HG03159 (cell line): ENCODE measurements at regions not wholly inside any gene's neighbourhood (a gene's known extent, or its start where the extent isn't known, plus 50 kb on each side); places are given as distances from the start of the nearest gene placed in this dataset.
A peak's percentile ranks its signal among the peaks of the same experiment; 100 is the strongest.
"Not testable (repeated sequence)": the region's sequence is repeated elsewhere in the genome, so short reads cannot be mapped to it uniquely, and the experiment has no call there.

Source experiments
- ATAC-seq: cut with Tn5 transposase; IDR thresholded peaks from one replicate; pipeline ENCODE4 v1.9.1; 2021; ENCODE audit warnings: mild to moderate bottlenecking, moderate library complexity; ENCODE audit not compliant: unreplicated experiment

DNA sequence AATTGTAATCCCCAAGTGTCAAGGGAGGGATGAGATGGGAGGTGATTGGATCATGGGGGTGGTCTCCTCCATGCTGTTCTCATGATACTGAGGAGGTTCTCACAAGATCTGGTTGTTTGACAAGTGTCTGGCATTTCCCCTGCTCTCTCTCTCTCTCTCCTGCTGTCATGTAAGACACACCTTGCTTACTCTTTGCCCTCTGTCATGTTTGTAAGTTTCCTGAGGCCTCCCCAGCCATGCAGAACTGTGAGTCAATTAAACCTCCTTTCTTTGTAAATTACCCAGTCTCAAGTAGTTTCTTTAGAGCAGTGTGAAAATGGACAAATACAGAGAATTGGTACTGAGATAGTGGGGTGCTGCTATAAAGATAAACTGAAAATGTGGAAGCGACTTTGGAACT is 207.9 kb downstream of the HINT1 start:
- ATAC-seq = no peak

DNA sequence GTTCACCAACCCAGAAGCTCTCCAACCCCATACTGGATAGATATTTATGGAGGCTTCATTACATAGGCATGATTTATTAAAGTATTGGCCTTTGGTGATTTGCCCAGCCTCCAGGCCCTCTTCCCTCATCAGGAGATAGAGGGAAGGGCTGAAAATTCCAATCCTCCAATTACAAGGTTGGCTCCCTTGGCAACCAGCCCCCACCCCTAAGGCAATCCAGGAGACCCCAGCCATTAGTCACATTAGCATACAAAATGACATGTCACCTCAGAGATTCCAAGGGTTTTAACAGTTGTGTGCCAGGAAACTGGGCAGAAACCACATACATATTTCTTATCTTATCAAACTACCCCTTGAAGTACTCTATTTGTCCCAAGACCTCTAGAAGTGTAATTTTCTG is 210.0 kb downstream of the HINT1 start:
- no peak for ATAC-seq

DNA sequence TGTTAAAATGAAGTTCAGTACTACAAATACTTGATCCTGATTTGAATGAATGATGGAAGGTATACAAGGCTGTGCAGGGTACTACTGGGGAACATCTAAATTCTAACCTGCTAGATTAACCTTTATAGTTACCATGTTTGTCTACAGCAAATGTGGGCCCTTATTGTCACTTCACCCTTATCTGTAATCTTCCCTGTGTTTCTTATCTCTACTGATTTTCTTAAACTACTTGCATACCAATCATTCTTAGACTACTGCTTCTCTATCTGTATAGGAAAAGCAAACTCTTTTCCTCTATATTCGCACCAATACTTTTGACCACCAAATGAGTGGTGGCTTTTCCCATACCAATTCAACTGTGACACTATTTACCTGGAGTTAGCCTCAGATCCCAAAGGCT is 210.7 kb downstream of the HINT1 start:
- ATAC-seq = no peak

DNA sequence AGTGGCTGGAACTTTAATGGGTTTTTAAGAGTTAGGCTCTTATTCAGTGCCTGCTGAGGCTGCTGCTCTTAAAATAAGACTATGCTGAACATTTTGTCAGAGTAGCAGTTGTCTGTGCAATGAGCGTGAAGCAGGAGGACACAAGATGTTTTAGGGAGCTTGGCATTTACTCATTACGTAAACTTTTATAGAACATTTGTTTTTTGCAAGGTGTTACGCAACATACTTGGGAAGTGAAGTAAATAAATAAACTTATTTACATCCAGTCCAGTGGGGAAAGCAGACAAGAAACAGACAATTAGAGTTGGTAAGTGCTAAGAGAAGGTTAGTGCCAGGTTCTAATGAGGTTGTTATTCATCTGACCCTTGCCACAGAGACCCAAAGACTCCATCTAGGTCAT is 226.0 kb downstream of the HINT1 start:
- ATAC-seq = no peak

DNA sequence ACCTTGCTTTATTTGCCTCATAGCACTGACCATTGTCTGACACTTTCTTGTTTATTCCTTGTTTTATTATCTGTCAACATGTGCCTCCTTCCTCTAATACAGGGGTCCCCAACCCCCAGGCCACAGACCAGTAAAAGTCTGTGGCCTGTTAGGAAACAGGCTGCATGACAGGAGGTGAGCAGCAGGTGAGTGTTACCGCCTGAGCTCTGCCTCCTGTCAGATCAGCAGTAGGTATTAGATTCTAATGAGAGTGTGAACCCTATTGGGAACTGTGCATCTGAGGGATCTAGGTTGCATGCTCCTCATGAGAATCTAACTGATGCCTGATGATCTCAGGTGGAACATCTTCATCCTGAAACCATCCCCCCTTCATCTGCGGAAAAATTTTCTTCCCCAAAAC is 228.0 kb downstream of the HINT1 start:
- ATAC-seq = no peak

DNA sequence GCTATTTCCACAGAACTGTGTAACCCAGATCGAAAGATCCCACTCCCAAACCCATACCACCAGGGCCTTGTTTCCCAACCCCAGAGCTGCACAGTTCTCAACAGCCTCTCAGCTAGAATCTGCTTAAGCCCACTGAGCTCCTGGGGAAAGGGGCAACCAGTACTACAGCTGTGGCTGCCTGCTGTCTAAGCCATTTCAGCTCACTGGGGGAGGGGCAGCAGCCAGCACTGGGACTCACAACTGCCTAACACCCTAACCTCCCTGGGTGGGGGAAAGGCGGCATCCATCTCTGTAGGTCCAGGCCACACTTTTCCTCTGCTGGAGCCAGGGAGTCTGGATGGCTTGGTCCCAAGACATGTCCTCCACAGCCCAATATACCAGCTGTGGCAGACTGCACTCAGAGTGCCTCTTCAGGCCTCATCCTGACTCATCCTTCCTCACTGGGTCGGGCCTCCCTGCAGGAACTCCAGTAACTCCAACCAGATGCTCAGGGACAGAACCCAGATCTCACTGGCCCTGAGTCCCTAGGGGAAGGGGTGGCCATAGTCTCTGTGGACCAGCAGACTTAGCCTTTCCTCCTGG is 241.4 kb downstream of the HINT1 start:
- ATAC-seq = no peak

DNA sequence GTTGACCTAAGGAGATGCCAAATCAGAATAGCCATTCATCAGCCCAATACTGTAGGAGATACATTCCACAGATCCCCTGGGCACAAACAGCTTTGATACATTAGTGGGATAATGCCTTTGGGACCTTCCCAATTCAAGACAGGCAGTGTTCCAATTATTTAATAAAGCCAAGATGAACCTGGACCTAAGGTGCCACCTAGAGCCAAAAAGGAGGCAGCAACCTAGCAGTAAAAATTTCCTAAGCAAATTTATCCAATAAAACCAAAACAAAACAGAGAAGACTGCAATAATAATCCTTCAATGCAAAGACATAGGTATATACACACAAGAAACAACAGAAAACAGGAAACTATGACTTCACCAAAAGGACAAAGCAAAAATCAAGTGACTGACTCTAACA is 253.0 kb downstream of the HINT1 start:
- ATAC-seq = no peak

DNA sequence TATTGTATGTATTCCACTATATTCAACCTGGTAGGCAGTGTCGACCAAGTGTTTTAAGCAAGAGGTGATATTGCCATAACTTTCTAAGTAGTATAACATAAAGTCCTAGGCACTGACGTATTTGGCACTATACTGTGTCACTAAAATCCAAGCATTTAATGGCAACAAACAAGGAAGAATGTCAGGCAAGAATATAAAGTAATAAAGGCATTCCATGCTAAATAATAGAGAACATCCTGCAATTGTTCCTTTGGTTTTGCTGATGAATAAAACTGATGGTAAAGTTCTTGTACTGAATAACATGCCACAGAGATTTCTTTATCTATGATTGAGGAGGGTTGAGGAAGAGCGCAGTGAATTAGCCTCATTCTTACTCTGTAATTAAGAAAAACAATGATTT is 256.9 kb downstream of the HINT1 start:
- no peak for ATAC-seq

DNA sequence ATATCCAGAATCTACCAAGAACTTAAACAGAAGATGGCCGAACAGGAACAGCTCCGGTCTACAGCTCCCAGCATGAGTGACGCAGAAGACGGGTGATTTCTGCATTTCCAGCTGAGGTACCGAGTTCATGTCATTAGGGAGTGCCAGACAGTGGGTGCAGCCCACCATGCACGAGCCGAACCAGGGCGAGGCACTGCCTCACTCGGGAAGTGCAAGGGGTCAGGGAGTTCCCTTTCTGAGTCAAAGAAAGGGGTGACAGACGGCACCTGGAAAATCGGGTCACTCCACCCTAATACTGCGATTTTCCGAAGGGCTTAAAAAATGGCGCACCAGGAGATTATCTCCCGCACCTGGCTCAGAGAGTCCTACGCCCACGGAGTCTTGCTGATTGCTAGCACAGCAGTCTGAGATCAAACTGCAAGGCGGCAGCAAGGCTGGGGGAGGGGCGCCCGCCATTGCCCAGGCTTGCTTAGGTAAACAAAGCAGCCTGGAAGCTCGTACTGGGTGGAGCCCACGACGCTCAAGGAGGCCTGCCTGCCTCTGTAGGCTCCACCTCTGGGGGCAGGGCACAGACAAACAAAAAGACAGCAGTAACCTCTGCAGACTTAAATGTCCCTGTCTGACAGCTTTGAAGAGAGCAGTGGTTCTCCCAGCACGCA is 267.4 kb downstream of the HINT1 start:
- ATAC-seq = not testable (repeated sequence)

DNA sequence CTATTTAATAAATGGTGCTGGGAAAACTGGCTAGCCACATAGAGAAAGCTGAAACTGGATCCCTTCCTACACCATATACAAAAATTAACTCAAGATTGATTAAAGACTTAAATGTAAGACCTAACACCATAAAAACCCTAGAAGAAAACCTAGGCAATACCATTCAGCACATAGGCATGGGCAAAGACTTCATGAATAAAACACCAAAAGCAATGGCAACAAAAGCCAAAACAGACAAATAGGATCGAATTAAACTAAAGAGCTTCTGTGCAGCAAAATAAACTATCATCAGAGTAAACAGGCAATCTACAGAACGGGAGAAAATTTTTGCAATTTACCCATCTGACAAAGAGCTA is 267.9 kb downstream of the HINT1 start:
- ATAC-seq = not testable (repeated sequence)

DNA sequence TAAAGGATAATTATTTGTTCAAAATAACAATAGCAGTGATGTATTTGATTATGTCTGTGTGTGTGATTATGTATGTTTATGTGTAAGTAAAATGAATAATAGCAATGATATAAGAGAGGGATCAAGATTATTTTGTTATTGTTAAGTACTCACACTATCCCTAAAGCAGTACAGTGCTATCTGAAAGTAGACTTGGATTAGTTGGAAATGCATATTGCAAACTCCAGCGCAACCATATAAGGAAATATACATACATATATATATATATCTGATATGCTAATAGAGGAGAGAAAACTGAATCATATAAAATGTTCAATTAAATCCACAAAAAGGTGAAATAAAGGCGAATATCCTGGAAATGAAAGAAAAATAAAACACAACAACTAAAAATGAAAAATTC is 268.4 kb downstream of the HINT1 start:
- ATAC-seq = no peak

DNA sequence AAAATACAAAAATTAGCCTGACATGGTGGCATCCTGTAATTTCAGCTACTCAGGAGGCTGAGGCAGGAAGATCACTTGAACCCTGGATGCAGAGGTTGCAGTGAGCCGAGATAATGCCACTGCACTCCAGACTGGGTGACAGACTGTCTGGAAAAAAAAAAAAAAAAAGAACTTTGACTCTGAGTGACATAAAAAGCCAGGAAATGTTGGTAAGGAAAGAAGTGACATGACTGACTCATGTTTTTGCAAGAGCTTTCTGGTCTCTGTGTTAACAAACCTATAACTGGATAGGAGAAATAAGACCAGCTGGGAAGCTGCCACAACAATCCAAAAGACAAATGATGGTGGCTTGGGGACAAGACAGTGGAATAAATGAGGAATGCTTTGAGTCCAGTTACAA is 272.1 kb downstream of the HINT1 start:
- no peak for ATAC-seq

DNA sequence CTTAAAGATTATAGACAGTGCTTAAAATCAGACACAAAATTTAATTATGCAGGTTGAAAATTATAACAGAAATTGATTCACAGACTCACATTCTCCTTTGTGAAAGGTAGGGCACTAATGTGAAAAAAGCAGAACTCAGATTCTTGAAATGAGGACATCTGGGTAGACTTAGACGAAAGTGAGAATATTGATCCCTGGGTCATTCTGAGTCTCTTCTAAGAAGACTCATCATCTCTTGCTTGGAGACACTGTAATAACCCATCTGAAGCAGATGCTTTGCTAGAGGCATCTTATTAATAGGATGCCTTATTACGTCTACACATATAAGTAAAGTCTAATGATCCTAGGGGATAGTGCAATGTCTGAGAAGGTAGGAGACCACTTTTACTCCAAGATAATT is 274.4 kb downstream of the HINT1 start:
- no peak for ATAC-seq

DNA sequence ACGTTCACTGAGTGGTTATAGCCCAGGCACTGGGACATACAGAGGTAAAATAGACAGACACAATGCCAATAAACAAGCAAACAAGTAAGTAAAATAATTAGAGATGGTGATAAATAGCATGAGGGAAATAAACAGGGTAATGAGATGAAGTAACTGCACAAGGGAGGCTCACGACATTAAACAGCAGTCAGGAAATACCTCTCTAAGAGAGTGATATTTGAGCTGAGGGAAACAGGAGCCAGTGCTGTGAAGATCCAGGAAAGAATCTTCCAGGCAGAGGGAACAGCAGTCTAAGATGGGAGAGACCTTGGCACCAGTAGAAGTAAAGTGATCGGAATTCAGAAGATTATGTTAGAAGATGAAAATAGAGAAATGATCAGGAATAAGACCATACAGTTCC is 279.4 kb downstream of the HINT1 start:
- no peak for ATAC-seq

DNA sequence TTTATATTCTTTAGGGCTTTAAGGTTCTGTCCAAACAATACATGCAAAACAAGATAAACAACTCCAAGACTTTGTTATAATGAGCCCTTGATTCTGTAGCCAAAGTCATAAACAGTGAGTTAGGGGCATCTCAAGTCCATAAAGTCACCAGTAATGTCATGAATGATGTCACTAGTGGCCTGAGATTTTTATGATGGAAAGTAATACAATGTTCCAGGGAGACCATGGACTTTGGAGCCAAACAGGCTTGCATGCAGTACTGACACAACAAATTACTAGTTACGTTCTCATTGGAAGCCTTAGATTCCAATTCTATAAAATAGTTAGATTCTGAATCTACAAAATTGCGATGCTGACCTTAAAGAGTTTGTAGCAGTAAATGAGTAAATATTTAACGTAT is 280.0 kb downstream of the HINT1 start:
- ATAC-seq = no peak

DNA sequence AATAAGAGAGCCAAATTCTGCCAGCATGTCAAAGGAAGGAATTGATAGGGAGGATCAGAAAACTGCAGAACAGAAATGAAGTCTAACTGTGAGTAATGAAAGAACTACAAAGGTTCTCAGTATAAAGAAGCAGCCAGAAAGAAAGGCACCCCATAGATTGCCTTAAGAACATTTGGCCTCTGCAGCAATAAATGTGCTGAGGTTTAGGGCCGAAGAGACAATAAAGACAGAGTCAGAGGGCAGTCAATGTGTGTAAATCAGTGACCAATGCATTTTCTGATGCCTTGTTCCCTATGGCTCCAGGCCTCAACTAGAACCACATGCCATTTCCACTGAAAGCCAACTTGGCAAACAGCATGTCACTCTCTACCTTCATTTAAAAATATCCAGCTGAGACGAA is 281.0 kb downstream of the HINT1 start:
- ATAC-seq = no peak

DNA sequence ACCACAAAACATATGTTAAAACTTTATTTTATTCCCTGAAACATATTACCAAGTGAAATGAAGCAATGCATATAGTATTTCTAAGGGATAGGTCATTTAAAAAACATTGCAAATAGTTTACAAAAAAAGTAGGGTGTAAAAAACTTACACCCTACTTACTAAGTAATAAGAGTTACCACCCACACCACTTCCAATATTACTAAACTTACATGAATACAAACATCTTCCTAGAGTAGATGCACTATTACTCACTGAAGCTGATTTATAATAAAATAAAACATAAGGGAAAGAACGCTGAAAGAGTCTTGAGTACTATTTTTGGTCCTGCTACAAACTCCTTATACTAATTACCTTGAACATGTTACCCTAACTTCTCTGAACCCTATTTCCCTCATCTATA is 289.4 kb downstream of the HINT1 start:
- ATAC-seq = no peak

DNA sequence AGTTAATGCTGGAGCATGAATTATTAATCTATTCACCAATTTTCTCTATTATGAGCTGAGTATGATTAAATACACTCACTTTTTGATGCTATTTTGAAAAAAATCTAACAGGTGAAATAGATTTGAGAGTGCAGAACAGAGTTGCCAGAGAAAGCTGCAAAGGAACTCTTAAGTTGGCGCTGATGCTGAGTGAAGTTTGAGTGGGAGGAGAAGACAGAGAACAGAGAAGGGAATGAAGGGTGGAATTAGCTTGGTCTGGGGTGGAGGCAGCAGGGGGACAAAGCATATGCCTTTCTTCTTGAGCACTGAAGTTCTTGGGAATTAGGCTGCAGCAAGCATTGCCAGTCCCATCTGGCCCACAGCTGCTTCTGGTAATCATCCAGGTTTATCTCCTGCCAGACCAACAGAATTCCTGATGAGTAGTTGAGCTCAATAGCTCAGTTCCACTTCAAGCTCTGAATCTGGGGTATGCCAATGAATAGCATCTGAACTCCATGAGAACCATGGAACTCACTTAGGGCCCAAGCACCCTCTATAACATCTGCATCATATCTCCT is 290.1 kb downstream of the HINT1 start:
- ATAC-seq = no peak

DNA sequence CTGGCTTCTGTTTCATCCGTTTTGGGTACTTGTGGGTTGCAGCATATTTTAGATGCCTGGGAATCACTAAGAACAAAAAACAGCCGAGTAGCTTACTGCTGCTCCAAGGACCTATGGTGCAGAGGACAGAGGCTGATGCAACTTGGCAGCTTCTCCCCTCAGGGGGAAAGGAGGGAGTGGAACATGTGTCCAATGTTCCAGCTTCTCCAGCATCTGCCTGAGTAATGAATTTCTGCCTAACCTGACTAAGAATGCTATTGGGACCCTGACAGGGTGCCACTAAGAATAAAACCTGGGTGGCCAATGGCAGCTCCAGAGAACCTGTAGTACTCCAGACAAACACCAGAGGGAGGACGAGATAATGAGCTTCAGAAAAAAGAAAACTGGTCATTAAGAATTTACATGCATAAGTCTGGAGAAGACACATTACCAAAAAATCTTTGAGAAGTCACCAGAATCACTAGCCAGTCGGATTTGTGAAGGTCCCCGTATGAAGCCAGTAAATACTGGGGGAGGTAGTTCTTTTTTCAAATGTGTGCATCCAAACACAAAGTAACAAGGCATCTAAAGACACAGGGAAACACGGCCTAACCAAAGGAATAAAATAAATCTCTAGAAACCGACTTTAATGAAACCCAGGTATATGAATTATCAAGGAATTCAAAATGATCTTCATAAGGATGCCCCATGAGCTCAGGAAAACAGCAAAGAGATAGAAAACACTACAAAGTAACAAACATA is 293.5 kb downstream of the HINT1 start:
- peak; percentile 88 for ATAC-seq

DNA sequence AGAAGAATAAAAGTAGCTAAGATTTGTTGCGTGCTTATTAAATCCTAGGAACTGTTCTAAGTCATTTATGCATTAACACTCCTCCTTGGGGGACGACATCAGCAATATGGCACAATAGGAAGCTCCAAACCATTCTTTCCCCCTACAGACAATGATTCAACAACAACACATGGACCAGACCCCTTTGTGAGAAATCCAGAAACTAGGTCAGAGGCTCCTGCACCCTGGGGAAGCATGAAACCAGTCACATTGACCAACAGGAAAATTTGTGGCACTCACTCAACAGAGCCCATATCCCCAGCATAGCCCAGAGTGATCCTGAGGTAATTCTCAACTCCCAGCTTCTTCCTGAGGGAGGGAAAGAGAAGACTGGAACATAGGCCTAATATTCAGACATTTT is 294.4 kb downstream of the HINT1 start:
- no peak for ATAC-seq

DNA sequence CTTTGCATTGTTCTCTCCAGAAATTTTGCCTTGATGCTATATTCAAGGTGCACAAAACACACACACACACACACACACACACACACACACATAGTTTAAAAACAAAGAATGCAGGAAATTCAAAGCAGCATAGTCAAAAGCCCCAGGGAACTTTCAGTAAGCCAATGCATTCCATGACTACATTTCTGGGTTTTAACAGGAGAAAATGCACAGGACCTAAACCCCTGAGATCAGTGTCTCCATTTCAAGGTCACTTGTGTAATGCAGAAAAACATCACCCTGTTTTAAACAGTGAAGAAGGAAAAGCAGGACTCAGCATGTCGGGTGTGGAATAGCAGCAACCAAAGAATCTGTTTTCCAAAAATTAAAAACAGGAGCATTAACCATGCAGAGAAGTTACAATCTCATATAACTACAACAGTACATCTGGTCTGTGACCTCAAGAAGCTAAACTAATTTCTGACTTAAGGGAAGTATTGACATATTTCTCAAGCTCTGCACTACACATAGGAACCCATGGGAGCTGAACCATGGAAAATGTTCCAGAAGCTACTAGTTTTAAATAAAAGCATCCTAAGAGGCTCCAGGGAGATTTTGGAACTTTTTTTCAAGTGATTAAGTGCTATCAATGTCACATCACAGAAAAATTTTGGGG is 296.7 kb downstream of the HINT1 start:
- ATAC-seq = no peak
